DOHH2 (cell line): ENCODE measurements at regions not wholly inside any gene's neighbourhood (a gene's known extent, or its start where the extent isn't known, plus 50 kb on each side); places are given as distances from the start of the nearest gene placed in this dataset.

ENCODE experiments used
- H3F3A ChIP-seq: fragments of 200-600 bp; sonication (generic), shearing (Covaris generic); 2 replicates; pipeline ENCODE4 v1.6.0; 2016; ENCODE audit warnings: antibody characterized with exemption, mild to moderate bottlenecking; ENCODE audit not compliant: control insufficient read depth, insufficient read depth
- H3K27ac ChIP-seq: fragments of 200-600 bp; sonication (generic); 2 replicates; pipeline ENCODE4 v1.5.1; 2014; ENCODE audit warnings: low read depth, mild to moderate bottlenecking, low read length, moderate library complexity
- H3K27me3 ChIP-seq: fragments of 200-600 bp; sonication (generic); 2 replicates; pipeline ENCODE4 v1.6.1; 2014; ENCODE audit warnings: mild to moderate bottlenecking, low read length, mixed read lengths; ENCODE audit not compliant: control insufficient read depth
- H3K36me3 ChIP-seq: fragments of 200-600 bp; sonication (generic); 2 replicates; pipeline ENCODE4 v1.6.1; 2014; ENCODE audit warnings: mild to moderate bottlenecking, low read length, moderate library complexity, mixed read lengths; ENCODE audit not compliant: control insufficient read depth
- H3K4me1 ChIP-seq: fragments of 200-600 bp; sonication (generic); 2 replicates; pipeline ENCODE4 v1.6.1; 2014; ENCODE audit warnings: mild to moderate bottlenecking, low read length, mixed read lengths; ENCODE audit not compliant: control insufficient read depth
- H3K4me2 ChIP-seq: fragments of 200-600 bp; sonication (generic); 2 replicates; pipeline ENCODE4 v1.6.0; 2014; ENCODE audit warnings: mild to moderate bottlenecking, low read length, moderate library complexity
- H3K4me3 ChIP-seq: fragments of 200-600 bp; sonication (generic); 2 replicates; pipeline ENCODE4 v1.5.1; 2014; ENCODE audit warnings: mild to moderate bottlenecking, low read length, mixed read lengths
- H3K79me2 ChIP-seq: fragments of 200-600 bp; sonication (generic); 2 replicates; pipeline ENCODE4 v1.6.1; 2014; ENCODE audit warnings: mild to moderate bottlenecking, low read length, mixed read lengths; ENCODE audit not compliant: control insufficient read depth
- H3K9me2 ChIP-seq: fragments of 200-600 bp; sonication (generic); replicated peaks from 2 replicates; pipeline ENCODE4 v1.6.1; 2014; ENCODE audit warnings: mild to moderate bottlenecking, low read length, mixed read lengths; ENCODE audit not compliant: control insufficient read depth
- H3K9me3 ChIP-seq: fragments of 200-600 bp; sonication (generic); 2 replicates; pipeline ENCODE4 v1.6.1; 2014; ENCODE audit warnings: antibody characterized with exemption, low read length, mixed read lengths; ENCODE audit not compliant: control insufficient read depth, insufficient read depth
- H4K20me1 ChIP-seq: fragments of 200-600 bp; sonication (generic); 2 replicates; pipeline ENCODE4 v1.6.0; 2014; ENCODE audit warnings: low read depth, mild to moderate bottlenecking, antibody characterized with exemption, low read length, moderate library complexity; ENCODE audit not compliant: control insufficient read depth, insufficient read depth
- CTCF ChIP-seq: fragments of 200-600 bp; sonication (generic); IDR thresholded peaks from one replicate; pipeline ENCODE4 v1.5.1; 2014; ENCODE audit warnings: antibody characterized with exemption, mild to moderate bottlenecking, low read depth, low read length; ENCODE audit not compliant: poor library complexity, severe bottlenecking
- EZH2phosphoT487 ChIP-seq: fragments of 200-600 bp; sonication (generic); IDR thresholded peaks from 2 replicates; pipeline ENCODE4 v1.6.1; 2017; ENCODE audit warnings: borderline replicate concordance, mild to moderate bottlenecking, antibody characterized with exemption, low read length, moderate library complexity, mixed read lengths

- Histone ChIP-seq H3K4me3 (no peak overlapping the region), H4K20me1 (no peaks in the 10 kb centered on the region), H3K79me2 (no peaks in the 10 kb centered on the region), H3K9me2 (no peaks in the 10 kb centered on the region), H3K27ac (no peak overlapping the region), H3K4me2 (no peak overlapping the region), H3K4me1 (no peaks in the 10 kb centered on the region), H3K27me3 (no peaks in the 10 kb centered on the region), H3K9me3 (no peaks in the 10 kb centered on the region), H3F3A (no peaks in the 10 kb centered on the region), H3K36me3 (no peaks in the 10 kb centered on the region)
- TF ChIP-seq CTCF (no peak), EZH2phosphoT487 (no peak)
Observed at GRCh38 chr10:57169597-57169996, 808.5 kb upstream of the ZWINT start.

- Histone ChIP-seq H3K4me3 (no peak overlapping the region), H3K27me3 (no peaks in the 10 kb centered on the region), H3K4me2 (no peak overlapping the region), H3K36me3 (no peaks in the 10 kb centered on the region), H3K9me3 (no peaks in the 10 kb centered on the region), H3K9me2 (no peaks in the 10 kb centered on the region), H4K20me1 (no peaks in the 10 kb centered on the region), H3K27ac (no peak overlapping the region), H3K79me2 (no peaks in the 10 kb centered on the region), H3F3A (no peaks in the 10 kb centered on the region), H3K4me1 (no peaks in the 10 kb centered on the region)
- TF ChIP-seq EZH2phosphoT487 (no peak), CTCF (no peak)
Observed at GRCh38 chr10:57168611-57169240, 807.7 kb upstream of the ZWINT start.

GRCh38 chr10:57165671-57166070 lies 804.6 kb upstream of the ZWINT start:
- Histone ChIP-seq H3K9me2 (no peaks in the 10 kb centered on the region), H3K27me3 (no peaks in the 10 kb centered on the region), H3K27ac (no peak overlapping the region), H3K79me2 (no peaks in the 10 kb centered on the region), H3K9me3 (no peaks in the 10 kb centered on the region), H3K4me3 (no peak overlapping the region), H3F3A (no peaks in the 10 kb centered on the region), H3K4me2 (no peak overlapping the region), H4K20me1 (no peaks in the 10 kb centered on the region), H3K4me1 (no peaks in the 10 kb centered on the region), H3K36me3 (no peaks in the 10 kb centered on the region)
- TF ChIP-seq EZH2phosphoT487 (no peak), CTCF (no peak)
